ENCODE measurements at regions not wholly inside any gene's neighbourhood (a gene's known extent, or its start where the extent isn't known, plus 50 kb on each side); places are given as distances from the start of the nearest gene placed in this dataset.

GRCh38 chr2:121160366-121160765, 124.6 kb downstream of the TFCP2L1 start:
- TF ChIP-seq CTCF (IDR thresholded peaks at IDR 0.05) (no peak), POLR2A (IDR thresholded peaks at IDR 0.05) (no peak)
